ENCODE measurements at regions not wholly inside any gene's neighbourhood (a gene's known extent, or its start where the extent isn't known, plus 50 kb on each side); places are given as distances from the start of the nearest gene placed in this dataset.

DNA sequence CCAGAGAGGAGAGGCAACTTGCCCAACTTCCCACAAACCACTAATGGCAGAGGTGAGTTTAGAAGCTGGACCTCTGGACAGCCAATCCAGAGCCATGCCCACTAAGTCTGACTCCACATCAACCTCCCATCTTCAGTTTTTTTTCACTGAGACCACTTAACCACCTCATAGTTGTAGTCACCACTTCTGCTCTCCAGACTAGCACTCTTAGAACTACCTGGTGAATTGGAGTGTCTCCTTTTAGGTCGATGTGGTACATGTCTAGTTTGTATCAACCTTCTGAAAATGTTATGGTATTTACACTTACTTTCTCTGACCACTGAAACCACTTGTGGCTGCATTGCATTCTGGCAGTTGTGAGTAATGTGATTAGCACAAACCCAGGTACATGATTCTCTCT lies 743.6 kb upstream of the FANCL start:
- no peaks in the 10 kb centered on the region for H4K20me1 ChIP-seq (ENCODE audit: insufficient read depth, low read length)
- no peak overlapping the region for H3K9ac ChIP-seq (ENCODE audit: low read length)
- H2AFZ ChIP-seq (ENCODE audit: low read depth, low read length) = no peak overlapping the region
- H3K4me2 ChIP-seq (ENCODE audit: low read length) = no peak overlapping the region
- H3K4me1 ChIP-seq (ENCODE audit: low read length) = no peaks in the 10 kb centered on the region
- H3K79me2 ChIP-seq (ENCODE audit: low read length) = no peaks in the 10 kb centered on the region
- no peaks in the 10 kb centered on the region for H3K27me3 ChIP-seq (ENCODE audit: low read depth, low read length)
- TF ChIP-seq EZH2phosphoT487 (IDR thresholded peaks at IDR 0.05; ENCODE audit: low read depth) (no peak), CTCF (IDR thresholded peaks at IDR 0.05; ENCODE audit: low read depth, low read length) (no peak)
- H3K36me3 ChIP-seq (replicated peaks; ENCODE audit: low read depth, low read length) = no peaks in the 10 kb centered on the region
- H3K9me3 ChIP-seq (ENCODE audit: insufficient read depth, low read length) = no peaks in the 10 kb centered on the region
- H3K4me3 ChIP-seq (ENCODE audit: low read length) = no peak overlapping the region
- no peak overlapping the region for H3K27ac ChIP-seq (ENCODE audit: low read length)

- Histone ChIP-seq H3K27me3 (ENCODE audit: low read depth, low read length) (no peaks in the 10 kb centered on the region), H3K4me1 (ENCODE audit: low read length) (no peaks in the 10 kb centered on the region), H2AFZ (ENCODE audit: low read depth, low read length) (no peak overlapping the region), H3K79me2 (ENCODE audit: low read length) (no peaks in the 10 kb centered on the region), H4K20me1 (ENCODE audit: insufficient read depth, low read length) (no peaks in the 10 kb centered on the region), H3K4me3 (ENCODE audit: low read length) (no peak overlapping the region), H3K4me2 (ENCODE audit: low read length) (no peak overlapping the region), H3K9me3 (ENCODE audit: insufficient read depth, low read length) (no peaks in the 10 kb centered on the region), H3K9ac (ENCODE audit: low read length) (no peak overlapping the region), H3K36me3 (replicated peaks; ENCODE audit: low read depth, low read length) (no peaks in the 10 kb centered on the region), H3K27ac (ENCODE audit: low read length) (no peak overlapping the region)
- no peak for TF ChIP-seq CTCF (IDR thresholded peaks at IDR 0.05; ENCODE audit: low read depth, low read length)
- no peak for TF ChIP-seq EZH2phosphoT487 (IDR thresholded peaks at IDR 0.05; ENCODE audit: low read depth)
Observed at GRCh38 chr2:58983111-58983510, 742.0 kb upstream of the FANCL start.

DNA sequence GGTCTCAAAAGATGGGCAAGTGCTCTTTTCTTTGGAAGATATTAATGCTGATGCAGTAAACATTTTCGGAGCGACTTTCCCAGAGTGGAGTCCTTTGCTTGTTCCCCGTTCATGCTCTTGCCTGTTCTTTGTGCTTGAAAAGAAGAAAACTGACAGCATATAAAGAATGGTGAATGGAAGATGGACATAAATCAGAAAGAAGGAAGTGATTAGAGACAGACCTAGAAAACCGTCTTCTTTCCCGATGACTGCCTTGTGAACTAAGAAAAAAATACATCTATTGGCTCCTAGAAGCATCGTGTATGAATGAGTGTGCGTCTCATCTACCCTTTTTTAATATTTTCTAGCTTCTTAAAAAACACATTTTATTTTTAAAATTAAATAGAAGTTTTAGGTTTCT lies 740.1 kb upstream of the FANCL start:
- no peaks in the 10 kb centered on the region for H4K20me1 ChIP-seq (ENCODE audit: insufficient read depth, low read length)
- no peak overlapping the region for H3K27ac ChIP-seq (ENCODE audit: low read length)
- no peaks in the 10 kb centered on the region for H3K79me2 ChIP-seq (ENCODE audit: low read length)
- no peak overlapping the region for H3K4me2 ChIP-seq (ENCODE audit: low read length)
- H3K4me1 ChIP-seq (ENCODE audit: low read length) = no peaks in the 10 kb centered on the region
- H3K9me3 ChIP-seq (ENCODE audit: insufficient read depth, low read length) = no peaks in the 10 kb centered on the region
- no peak overlapping the region for H2AFZ ChIP-seq (ENCODE audit: low read depth, low read length)
- no peak overlapping the region for H3K4me3 ChIP-seq (ENCODE audit: low read length)
- H3K27me3 ChIP-seq (ENCODE audit: low read depth, low read length) = no peaks in the 10 kb centered on the region
- no peaks in the 10 kb centered on the region for H3K36me3 ChIP-seq (replicated peaks; ENCODE audit: low read depth, low read length)
- TF ChIP-seq EZH2phosphoT487 (IDR thresholded peaks at IDR 0.05; ENCODE audit: low read depth) = no peak
- no peak for TF ChIP-seq CTCF (IDR thresholded peaks at IDR 0.05; ENCODE audit: low read depth, low read length)
- no peak overlapping the region for H3K9ac ChIP-seq (ENCODE audit: low read length)

DNA sequence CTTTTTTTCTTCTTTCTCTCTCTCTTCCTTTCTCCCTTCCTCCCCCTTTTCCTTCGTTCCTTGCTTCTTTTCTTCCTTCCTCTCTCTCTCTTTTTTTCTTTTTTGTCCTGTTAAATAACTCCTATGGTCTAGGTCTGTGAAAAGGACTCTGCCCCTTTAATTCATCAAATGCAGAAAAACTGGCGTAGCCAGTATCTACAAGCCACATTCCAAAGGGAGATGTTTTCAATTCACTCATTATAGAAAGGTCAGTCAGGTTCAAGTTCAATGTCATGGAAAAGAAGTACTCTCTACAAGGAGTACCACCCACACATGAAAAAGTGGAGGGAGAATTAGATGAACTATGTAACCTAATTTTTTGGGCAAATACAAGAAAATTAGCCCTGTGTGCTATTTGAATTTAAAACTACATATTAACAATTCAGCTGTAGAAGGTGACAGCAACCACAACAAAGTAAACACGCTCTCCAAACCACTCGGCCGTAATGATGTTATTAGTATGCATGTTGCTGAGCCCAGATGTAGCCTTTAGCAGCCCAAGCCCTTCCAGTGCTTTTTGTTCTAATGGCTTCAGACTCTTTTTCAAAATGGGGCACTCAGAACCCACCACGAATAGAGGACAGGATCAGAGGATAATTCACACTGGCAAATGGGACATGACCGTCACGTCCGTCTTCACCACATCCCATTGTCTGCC lies 735.4 kb upstream of the FANCL start:
- Histone ChIP-seq H3K4me1 (ENCODE audit: low read length) (no peaks in the 10 kb centered on the region), H3K79me2 (ENCODE audit: low read length) (no peaks in the 10 kb centered on the region), H3K4me2 (ENCODE audit: low read length) (no peak overlapping the region), H3K9ac (ENCODE audit: low read length) (no peak overlapping the region), H2AFZ (ENCODE audit: low read depth, low read length) (no peak overlapping the region), H3K4me3 (ENCODE audit: low read length) (no peak overlapping the region), H3K27ac (ENCODE audit: low read length) (no peak overlapping the region), H3K36me3 (replicated peaks; ENCODE audit: low read depth, low read length) (no peaks in the 10 kb centered on the region), H3K27me3 (ENCODE audit: low read depth, low read length) (no peaks in the 10 kb centered on the region), H3K9me3 (ENCODE audit: insufficient read depth, low read length) (no peaks in the 10 kb centered on the region), H4K20me1 (ENCODE audit: insufficient read depth, low read length) (no peaks in the 10 kb centered on the region)
- TF ChIP-seq CTCF (IDR thresholded peaks at IDR 0.05; ENCODE audit: low read depth, low read length) = no peak
- TF ChIP-seq EZH2phosphoT487 (IDR thresholded peaks at IDR 0.05; ENCODE audit: low read depth) = no peak

Measured in OCI-LY3 (cell line).